ENCODE measurements at regions not wholly inside any gene's neighbourhood (a gene's known extent, or its start where the extent isn't known, plus 50 kb on each side); places are given as distances from the start of the nearest gene placed in this dataset.
"Not testable (repeated sequence)": the region's sequence is repeated elsewhere in the genome, so short reads cannot be mapped to it uniquely, and the experiment has no call there.

GRCh38 chr22:23424031-23424430 lies 156.1 kb downstream of the IGLL1 start:
- 81 to 83% methylated on average over 7 of the region's 7 CpGs for WGBS, 2 donors
- no peak for DNase-seq (ENCODE audit: low spot score in 2 of 2)
- no peak for TF ChIP-seq POLR2A (IDR thresholded peaks at IDR 0.05)
- TF ChIP-seq, protein P1, sequence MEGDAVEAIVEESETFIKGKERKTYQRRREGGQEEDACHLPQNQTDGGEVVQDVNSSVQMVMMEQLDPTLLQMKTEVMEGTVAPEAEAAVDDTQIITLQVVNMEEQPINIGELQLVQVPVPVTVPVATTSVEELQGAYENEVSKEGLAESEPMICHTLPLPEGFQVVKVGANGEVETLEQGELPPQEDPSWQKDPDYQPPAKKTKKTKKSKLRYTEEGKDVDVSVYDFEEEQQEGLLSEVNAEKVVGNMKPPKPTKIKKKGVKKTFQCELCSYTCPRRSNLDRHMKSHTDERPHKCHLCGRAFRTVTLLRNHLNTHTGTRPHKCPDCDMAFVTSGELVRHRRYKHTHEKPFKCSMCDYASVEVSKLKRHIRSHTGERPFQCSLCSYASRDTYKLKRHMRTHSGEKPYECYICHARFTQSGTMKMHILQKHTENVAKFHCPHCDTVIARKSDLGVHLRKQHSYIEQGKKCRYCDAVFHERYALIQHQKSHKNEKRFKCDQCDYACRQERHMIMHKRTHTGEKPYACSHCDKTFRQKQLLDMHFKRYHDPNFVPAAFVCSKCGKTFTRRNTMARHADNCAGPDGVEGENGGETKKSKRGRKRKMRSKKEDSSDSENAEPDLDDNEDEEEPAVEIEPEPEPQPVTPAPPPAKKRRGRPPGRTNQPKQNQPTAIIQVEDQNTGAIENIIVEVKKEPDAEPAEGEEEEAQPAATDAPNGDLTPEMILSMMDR (IDR thresholded peaks at IDR 0.05) = no peak
- intact Hi-C loops (cut with DNase I; ENCODE audit: low total_unique reads) = no loop called here
- H3K4me3 ChIP-seq (ENCODE audit: low read depth, poor library complexity, severe bottlenecking) = no peak overlapping the region

- WGBS, 2 donors = 81 to 82% methylated on average over 4 of the region's 4 CpGs
- intact Hi-C loops (cut with DNase I; ENCODE audit: low total_unique reads) = not testable (repeated sequence)
These were observed 157.8 kb downstream of the IGLL1 start for GRCh38 chr22:23422281-23422680.

GRCh38 chr22:23421300-23421699 lies 158.8 kb downstream of the IGLL1 start:
- intact Hi-C loops (cut with DNase I; ENCODE audit: low total_unique reads); H3K4me3 ChIP-seq (ENCODE audit: low read depth, poor library complexity, severe bottlenecking); DNase-seq (ENCODE audit: low spot score in 2 of 2): not testable (repeated sequence)
- WGBS, 2 donors = 80 to 83% methylated on average over 6 of the region's 6 CpGs

More at GRCh38 chr22:23422281-23422680, 157.8 kb downstream of the IGLL1 start:
- not testable (repeated sequence) for H3K4me3 ChIP-seq (ENCODE audit: low read depth, poor library complexity, severe bottlenecking); DNase-seq (ENCODE audit: low spot score in 2 of 2)

DNA sequence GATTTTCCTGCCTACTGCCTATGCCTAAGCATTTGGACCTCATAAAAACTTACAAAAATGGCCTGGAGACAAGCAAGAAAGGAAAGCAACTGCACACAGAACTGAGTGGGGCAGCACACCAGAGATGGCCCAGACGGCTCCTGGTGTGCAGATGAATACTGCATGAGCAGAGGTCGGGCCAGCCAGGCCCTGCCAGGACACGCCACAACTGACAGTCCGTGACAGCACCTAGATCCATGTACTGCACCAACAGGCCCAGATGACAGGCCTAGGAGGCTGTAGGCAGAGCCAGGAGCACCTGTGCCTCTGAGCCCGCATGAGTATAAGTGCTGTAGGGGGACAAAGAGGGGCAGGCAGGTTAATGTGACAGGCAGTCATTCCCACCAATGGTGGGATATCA lies 160.2 kb downstream of the IGLL1 start:
- WGBS, 2 donors = 44 to 46% methylated on average over 5 of the region's 5 CpGs
- TF ChIP-seq POLR2A (IDR thresholded peaks at IDR 0.05) = no peak
- TF ChIP-seq, protein P1 (IDR thresholded peaks at IDR 0.05) = no peak
- no peak overlapping the region for H3K4me3 ChIP-seq (ENCODE audit: low read depth, poor library complexity, severe bottlenecking)
- no peak for DNase-seq (ENCODE audit: low spot score in 2 of 2)
- intact Hi-C loops (cut with DNase I; ENCODE audit: low total_unique reads) = no loop called here

- intact Hi-C loops (cut with DNase I; ENCODE audit: low total_unique reads) = no loop called here
- no peak for TF ChIP-seq POLR2A (IDR thresholded peaks at IDR 0.05)
- TF ChIP-seq, protein P1 (IDR thresholded peaks at IDR 0.05) = no peak
- WGBS, 2 donors = 83 to 88% methylated on average over 4 of the region's 4 CpGs
- no peak for DNase-seq (ENCODE audit: low spot score in 2 of 2)
- no peak overlapping the region for H3K4me3 ChIP-seq (ENCODE audit: low read depth, poor library complexity, severe bottlenecking)
These were observed 160.9 kb downstream of the IGLL1 start for GRCh38 chr22:23419171-23419570.

- TF ChIP-seq, protein P1 (IDR thresholded peaks at IDR 0.05) = no peak
- TF ChIP-seq POLR2A (IDR thresholded peaks at IDR 0.05) = no peak
- H3K4me3 ChIP-seq (ENCODE audit: low read depth, poor library complexity, severe bottlenecking) = no peak overlapping the region
- 77 to 83% methylated on average over 12 of the region's 12 CpGs for WGBS, 2 donors
- intact Hi-C loops (cut with DNase I; ENCODE audit: low total_unique reads) = no loop called here
- DNase-seq (ENCODE audit: low spot score in 2 of 2) = no peak
These were observed 161.8 kb downstream of the IGLL1 start for GRCh38 chr22:23418159-23418788.

DNA sequence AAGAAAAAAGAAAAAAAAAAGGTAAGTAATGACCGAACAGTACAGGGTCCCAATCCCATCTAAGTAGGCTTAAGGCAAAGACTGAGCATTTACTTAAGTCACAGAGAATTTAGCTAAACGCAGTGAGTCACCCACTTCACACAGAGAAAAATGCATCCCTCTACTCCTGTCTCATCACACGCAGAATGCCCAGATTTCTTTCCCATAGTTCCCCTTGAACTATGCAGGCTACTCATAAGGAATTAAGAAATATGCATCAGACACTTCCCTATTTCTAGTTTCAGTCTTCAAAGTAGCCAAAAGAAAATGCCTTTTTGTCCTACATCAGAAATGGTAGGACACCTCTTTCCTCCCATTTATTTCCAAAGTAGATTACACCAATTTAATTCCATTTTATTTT lies 162.8 kb downstream of the IGLL1 start:
- DNase-seq (ENCODE audit: low spot score in 2 of 2); H3K4me3 ChIP-seq (ENCODE audit: low read depth, poor library complexity, severe bottlenecking); intact Hi-C loops (cut with DNase I; ENCODE audit: low total_unique reads): not testable (repeated sequence)
- 79 to 87% methylated on average over 3 of the region's 3 CpGs for WGBS, 2 donors

GRCh38 chr22:23416169-23416690 lies 163.9 kb downstream of the IGLL1 start:
- DNase-seq (ENCODE audit: low spot score in 2 of 2); intact Hi-C loops (cut with DNase I; ENCODE audit: low total_unique reads); H3K4me3 ChIP-seq (ENCODE audit: low read depth, poor library complexity, severe bottlenecking): not testable (repeated sequence)
- 62 to 77% methylated on average over 8 of the region's 8 CpGs for WGBS, 2 donors

Data from lower leg skin (tissue), 4 donors.